ENCODE measurements at regions not wholly inside any gene's neighbourhood (a gene's known extent, or its start where the extent isn't known, plus 50 kb on each side); places are given as distances from the start of the nearest gene placed in this dataset.

GRCh38 chr16:51402785-51403184 lies 251.7 kb upstream of the SALL1 start:
- no peak for DNase-seq

DNA sequence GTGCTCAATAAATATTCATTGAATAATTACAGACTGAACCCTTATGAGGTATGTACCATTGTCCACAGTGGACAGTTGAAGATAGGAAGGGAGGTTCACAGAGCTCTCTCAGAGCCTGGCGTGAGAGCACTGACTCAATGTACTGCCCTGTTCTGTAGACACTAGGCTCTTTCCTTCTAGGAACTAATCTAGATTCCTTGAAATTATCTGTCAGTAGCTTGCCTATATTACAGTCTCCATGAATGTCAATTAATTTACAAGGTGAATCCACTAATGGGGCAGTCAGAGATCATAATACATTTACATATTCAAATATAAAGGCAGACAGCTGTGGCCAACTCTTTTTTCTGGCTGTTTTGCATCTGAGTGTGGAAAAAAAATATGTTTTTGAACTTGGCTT lies 251.2 kb upstream of the SALL1 start:
- DNase-seq = no peak

DNA sequence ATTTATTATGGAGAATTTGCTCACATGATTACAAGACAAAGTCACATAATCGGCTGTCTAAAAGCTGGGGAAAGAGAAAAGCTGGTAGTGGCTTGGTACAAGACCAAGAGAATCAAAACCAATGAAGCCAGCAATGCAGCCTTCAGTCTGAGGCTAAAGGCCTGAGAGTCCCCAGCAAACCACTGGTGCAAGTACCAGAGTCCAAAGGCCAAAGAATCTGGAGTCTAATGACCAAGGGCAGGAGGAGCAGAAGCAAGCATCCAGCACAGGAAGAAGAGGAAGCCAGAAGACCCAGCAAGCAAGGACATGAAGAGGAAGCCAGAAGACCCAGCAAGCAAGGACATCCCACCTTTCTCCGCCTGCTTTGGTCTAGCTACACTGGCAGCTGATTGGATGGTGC lies 250.6 kb upstream of the SALL1 start:
- no peak for DNase-seq

DNA sequence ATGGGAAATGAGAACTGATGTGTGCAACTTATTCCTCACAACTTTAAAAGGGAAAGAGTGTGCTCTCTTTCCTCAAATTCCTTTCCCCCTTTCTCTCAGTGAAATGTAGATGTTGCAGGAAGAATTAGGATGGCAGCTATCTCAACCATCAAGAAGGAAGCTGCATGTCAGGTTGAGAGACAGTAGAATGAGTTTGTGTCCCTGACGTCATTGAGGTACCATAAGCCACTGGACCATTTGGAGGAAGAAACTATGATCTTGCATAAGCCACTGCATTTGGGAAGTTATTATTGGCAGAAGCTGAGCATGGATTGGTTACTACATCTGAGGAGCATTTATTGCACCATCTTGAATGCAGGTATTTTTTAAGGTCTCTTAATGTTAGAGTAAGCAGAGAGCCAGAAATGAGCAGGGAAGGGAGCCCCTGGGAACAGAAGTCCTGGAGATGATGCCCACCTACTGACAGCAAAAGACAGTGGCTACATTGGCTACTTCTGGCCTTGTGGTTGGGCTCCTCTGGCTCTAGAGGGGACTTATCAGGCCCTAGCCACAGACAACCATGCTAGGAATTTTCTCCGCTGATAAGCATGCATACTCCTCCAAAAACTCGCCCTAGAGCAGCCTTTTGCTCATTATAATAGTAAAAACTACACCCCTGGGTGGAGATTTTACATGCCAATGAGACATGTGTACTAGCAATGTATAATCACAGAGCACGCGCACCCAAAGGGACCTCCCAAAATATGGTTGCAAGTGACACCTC lies 249.0 kb upstream of the SALL1 start:
- DNase-seq = no peak

DNA sequence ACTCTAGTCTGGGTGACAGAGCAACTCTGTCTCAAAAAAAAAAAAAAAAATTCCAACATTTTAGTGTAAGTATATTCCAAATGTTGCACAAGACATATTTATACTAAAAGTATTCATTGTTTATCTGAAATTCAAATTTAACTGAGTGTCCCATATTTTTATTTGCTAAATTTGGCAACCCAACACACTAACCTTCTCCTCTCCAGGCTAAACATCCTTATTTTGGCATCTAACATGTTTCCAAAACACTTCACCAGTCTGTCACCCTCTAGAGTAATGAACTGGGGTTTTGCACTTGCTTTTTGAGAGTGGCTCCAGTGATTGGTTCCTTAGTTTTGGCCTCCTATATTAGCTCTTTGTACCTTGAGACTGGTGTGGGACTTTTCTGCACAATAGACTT lies 243.4 kb upstream of the SALL1 start:
- DNase-seq = no peak

DNA sequence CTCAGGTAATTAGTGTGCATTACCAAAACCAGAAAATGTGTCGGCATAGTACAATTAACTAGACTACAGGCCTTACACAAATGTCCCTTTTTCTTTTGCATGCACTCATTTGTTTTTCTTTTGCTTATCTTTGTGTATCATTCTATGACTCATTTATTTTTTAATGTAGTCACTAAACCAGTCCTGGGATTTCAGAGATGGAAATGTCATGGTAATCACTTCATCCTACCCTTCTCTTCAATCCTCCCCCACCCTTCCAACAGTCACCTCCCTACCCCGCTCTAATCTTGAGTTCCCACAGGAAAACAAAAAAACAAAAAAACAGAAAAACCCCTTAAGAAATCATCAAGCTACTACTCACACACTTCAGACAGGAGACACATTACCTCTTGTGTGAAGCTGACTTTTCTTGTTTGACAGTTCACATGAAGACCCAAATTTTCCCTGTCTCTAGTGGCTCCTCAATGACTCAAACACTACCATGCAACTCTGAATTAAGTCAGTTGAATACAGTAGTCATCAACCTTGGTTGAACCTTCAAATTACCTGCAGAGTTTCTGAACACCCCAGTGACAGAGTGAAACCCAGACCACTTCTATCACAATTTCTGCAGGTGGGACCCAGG lies 242.4 kb upstream of the SALL1 start:
- DNase-seq = no peak

DNA sequence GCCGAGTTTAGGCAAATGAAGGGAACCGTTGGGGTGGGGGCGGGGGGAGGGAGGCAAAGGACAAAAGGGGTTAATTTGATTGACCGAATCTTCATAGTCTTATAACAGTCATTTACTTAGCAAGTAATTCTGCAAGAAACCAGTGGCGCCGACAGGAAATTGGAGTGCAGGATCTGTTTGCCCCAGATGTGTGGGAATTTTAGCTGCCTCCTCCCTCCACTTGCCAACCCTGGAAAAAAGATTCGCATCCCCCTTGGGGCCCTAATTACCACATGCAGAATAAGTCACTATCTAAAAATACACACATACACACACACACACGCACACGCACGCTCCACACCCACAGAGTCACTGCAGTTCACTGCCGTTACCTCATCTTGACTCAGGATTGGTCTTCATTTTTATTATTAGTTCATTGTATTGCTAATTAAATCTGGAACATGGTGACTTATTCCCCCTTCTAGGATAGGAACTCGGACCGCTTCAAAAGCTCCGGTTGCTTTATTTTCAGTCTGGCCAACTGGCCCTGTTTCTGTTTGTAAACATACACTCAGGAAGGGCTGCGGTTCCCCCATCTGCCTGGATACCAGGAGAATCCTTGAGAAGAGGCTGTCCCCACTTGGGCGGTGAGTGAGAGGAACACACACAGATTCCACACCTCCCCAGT lies 241.6 kb upstream of the SALL1 start:
- no peak for DNase-seq

- DNase-seq = no peak
Measured at GRCh38 chr16:51391798-51392511, 240.9 kb upstream of the SALL1 start.

- DNase-seq = no peak
Measured at GRCh38 chr16:51390877-51391276, 239.8 kb upstream of the SALL1 start.

DNA sequence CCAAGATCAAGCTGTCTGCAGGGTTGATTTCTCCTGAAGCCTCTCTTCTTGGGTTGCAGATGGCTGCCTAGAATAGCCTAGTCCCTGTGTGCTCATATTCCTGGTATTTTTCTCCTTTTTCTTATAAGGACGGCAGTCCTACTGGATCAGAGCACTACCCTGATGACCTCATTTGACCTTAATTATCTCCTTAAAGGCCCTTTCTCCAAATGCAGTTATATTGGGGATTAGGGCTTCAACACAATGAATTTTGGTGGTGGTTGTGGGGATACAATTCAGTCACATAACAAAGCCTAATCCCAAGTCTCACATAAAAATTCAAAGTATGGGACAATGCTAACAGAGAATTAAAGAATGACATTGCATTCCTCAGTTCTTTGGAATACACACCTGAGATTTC lies 238.8 kb upstream of the SALL1 start:
- no peak for DNase-seq

DNA sequence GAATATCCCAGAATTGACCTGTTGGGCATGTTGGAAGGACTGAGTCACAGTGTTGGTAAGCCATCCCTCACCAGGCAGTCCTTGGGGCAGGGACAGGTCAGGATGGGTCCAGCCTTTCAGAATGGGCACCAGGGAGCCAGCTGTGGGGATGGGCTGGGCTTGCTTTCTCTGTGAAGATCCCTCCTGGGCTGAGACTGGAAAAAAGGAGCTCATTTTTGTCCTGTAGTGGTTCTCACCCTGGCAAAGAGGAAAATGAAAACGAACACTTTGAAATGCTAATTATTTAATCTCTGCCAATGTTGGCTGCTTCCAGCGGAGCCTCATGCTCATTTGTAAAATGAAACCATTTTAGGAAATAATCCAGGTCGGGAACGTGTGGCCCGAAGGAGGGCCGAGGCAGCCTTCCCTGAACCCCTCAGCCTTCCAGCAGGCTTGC lies 237.5 kb upstream of the SALL1 start:
- no peak for DNase-seq

GRCh38 chr16:51383909-51384308 lies 232.8 kb upstream of the SALL1 start:
- no peak for DNase-seq

- DNase-seq = no peak
Measured at GRCh38 chr16:51382940-51383339, 231.9 kb upstream of the SALL1 start.

DNA sequence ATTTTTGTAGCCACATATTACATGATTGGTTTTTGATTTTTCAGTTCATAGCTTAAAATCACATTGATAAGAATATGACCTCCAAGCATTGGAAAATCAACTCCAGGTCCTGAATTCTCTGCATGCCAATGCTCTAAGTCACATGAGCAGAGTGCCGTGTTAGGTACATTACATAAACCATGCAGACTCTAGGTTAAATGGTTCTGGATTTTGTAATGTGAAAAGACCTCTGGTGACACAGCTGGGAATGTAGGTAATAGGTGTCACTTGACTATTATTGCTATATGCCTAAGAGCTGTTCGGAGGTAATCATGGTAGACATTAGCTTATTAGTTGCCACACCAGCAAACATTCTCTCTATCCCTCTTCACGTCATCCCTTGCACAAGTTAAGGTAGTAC lies 231.1 kb upstream of the SALL1 start:
- DNase-seq = no peak

DNA sequence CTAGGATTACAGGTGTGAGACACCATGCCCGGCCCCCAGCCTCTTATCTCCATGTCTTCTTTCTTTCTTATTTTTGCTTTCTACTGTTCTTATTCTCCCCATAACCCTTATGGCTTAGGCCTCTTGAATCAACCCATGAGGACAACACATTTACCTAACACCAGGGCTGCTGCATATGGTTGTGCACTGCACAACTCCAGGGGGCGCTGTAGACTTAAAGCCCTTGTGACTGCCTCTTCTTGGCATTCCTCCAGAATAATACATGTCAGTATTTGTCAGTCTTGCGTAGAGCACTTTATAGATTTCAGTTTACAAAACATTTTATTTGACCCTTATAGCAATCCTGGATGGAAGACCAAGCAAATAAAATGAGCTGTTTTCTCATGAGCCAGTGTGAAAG lies 225.0 kb upstream of the SALL1 start:
- DNase-seq = no peak

DNA sequence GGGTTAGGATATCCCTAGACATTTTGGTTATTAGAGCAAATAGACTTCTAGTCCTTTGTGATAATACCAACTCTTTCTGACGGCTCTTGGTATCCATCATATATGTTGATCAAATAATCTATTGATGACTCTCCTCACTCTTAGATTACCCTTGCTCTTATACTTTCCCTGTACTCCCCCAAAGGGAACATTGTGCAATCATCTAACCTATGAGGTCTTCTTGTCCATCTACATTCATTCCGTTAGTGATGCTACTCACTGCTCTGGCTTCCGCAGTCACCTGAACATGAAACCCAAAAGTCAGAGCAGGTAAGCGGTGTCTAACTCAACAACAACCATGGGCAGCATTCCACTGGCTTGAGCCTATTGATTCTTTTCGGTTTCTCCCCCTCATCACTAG lies 223.7 kb upstream of the SALL1 start:
- DNase-seq = no peak

GRCh38 chr16:51374346-51374745 lies 223.3 kb upstream of the SALL1 start:
- no peak for DNase-seq

DNA sequence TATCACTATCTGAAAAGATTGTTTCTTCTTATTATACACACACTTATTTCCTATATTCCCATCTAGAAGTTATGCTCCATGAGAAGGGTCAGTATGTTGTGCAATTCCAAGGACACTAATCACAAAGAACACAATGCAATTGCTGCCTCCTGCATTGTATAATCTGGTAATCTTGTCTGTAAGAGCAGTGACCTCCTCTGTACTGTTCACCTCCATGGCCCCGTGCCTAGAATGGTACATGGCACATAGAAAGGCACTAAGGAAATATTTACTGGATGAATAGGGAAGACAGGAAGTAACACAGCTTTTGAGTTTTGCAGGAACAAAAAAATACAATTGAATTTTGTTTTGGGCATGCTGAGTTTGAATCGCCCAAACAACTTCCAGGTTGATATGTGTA lies 214.6 kb upstream of the SALL1 start:
- no peak for DNase-seq

DNA sequence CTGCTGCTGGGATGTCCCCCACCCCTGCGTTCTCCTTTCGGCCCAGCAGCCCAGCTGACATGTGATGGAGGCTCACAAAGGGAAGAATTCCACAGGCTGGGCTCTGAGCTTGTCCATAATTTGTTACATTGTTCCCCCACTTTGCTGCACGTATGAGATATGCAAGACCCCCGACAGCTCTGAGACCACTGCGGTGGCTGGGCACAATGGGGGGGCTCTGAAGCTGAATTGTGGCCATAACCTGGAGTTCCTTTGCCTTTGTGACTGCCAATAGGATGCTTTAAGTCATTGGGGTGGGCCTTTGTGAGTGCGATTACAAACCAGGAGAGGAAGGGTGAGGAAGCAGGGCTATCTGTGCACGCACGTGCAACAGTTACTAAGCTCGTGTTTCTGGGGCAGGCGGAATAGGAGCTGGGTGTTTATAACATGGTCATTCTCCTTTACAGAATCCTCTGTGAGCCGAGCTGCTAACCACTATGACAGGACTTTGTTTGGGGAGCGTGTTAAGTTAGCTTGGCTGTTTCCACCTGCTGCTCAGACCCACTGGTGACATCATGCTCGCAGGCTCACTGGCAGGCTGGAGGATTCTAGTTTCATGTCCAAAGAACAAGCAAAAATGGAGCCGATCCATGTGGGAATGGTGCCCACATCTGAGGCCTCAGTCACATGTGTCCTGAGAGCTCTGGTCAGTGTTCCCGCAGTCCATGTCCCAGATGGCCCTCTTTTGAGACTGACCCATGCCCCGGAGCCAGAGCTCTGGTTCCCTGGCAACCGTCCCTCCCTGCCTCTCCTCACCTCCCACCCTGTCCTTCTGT lies 208.3 kb upstream of the SALL1 start:
- no peak for DNase-seq

GRCh38 chr16:51357839-51358238 lies 206.8 kb upstream of the SALL1 start:
- no peak for DNase-seq

DNA sequence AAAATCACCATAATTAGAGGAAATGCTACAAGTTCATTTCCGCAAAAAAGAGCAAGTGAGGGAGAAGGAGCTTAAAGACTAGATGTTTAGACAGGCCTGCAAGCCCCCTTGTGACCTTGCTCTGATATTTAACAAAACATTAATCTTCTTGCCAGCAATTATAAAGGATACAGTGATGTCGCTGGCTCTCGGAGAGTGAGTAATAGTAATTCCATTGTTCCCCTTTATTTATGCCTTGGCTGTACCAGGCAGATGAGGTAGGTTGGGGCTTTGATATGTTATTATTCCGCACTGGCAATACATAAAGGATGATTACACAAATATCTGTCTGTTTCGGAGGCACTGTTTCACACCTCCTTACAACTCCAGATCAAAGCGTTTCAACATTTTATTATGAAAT lies 204.8 kb upstream of the SALL1 start:
- DNase-seq = no peak

DNA sequence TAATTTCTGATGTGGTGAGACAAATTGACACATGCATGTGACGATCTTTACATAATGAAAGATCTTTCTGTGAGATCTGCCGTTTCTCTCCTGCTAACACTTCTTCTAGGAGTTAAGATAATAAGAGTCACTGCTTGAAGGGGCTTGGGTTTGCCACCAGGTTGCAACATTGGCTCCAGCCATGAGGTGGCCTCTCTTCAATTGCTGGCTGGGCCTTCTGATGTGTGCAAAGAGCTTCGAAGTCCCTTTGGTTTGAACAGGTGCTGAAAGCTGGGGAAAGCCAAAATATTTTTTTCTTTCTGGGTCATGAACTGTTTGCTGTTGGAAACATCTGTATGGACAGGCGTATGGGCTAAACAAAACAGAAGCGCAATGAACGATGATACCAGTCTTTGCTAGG lies 204.1 kb upstream of the SALL1 start:
- no peak for DNase-seq

DNA sequence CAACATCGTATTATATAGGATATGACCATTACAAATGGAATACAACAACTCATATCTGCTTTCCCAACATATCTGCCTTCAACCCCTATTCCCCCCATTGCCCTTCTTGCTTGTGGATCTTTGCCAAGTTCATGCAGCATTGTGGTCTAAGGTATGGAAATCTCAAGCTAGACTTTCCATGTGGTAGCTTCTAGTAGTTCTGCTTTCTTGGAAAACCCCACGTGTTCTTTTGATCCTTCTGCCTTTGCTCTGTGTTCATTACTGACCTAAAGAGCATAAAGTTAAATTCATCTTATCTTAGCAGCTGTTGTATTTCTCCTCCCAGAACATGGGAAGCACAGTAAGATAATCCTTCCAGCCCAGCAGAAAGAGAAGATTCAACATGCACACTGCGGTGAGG lies 202.0 kb upstream of the SALL1 start:
- DNase-seq = peak; percentile 19

Measured in GF-D8 (cell line).